ENCODE measurements at regions not wholly inside any gene's neighbourhood (a gene's known extent, or its start where the extent isn't known, plus 50 kb on each side); places are given as distances from the start of the nearest gene placed in this dataset.
"Not testable (repeated sequence)": the region's sequence is repeated elsewhere in the genome, so short reads cannot be mapped to it uniquely, and the experiment has no call there.

DNA sequence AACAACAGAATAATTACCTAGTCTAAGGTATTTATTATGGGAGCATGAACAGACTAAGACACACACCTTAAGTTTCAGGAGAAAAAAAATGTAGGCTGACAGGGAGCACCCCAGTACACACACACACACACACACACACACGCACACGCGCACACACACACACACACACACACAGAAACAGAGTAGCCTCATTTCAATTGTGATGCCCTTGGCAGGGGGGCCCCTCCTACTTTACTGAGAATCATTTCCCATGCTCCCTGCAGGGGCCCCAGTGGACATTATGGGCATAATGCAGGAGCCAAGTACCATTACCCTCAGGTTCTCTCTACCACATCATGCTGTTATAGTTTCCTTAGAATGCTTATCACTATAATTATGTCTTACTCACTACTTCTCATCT, 104.9 kb downstream of the CDC7 start:
- no peak overlapping the region for H3K27ac ChIP-seq (ENCODE audit: low read depth, low read length)
- H3K36me3 ChIP-seq (ENCODE audit: control insufficient read depth in 5 of 5, insufficient read depth in 5 of 5, low read length in 5 of 5) = no peaks in the 10 kb centered on the region
- peaks cover 0 to 16% (median 7%) of the 10 kb centered on the region in 5 donors for H3K4me1 ChIP-seq (ENCODE audit: control insufficient read depth in 5 of 5, insufficient read depth in 5 of 5, low read length in 5 of 5)
- H3K4me3 ChIP-seq (ENCODE audit: low read depth in 1 of 5, low read length in 5 of 5) = no peak overlapping the region
- H3K9ac ChIP-seq (ENCODE audit: low read length in 5 of 5) = no peak overlapping the region
- no peaks in the 10 kb centered on the region for H3K9me3 ChIP-seq (ENCODE audit: control insufficient read depth in 5 of 5, low read length in 5 of 5)
- H3K27me3 ChIP-seq (ENCODE audit: control insufficient read depth in 5 of 5, insufficient read depth in 4 of 5, low read length in 5 of 5) = no peaks in the 10 kb centered on the region

DNA sequence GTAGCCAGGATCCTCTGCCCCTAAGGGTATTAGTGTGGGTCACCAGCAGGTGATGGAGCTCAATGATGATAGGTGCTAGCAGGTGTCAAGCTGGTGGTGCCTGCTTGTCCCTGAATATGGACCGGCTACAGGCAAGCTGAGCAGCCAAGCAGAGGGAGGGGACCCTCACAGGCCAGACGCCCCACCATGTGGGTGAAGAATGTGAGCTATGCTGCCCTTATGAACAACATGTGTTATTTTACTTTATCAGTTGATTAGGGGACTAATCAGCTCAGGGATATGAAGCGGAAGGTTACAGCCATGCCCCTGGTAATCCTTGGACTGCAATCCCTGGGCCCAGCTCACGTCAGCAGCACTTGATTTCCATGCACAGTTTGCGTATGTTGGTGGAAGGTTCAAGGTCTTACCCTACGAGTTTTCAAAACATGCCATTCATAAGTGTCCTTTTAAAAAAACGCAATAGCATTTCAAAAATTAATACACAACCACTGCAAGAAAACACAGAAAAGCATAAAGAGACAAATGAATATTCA, 106.0 kb downstream of the CDC7 start:
- no peak overlapping the region for H3K4me3 ChIP-seq (ENCODE audit: low read depth in 1 of 5, low read length in 5 of 5)
- H3K9me3 ChIP-seq (ENCODE audit: control insufficient read depth in 5 of 5, low read length in 5 of 5) = no peaks in the 10 kb centered on the region
- H3K36me3 ChIP-seq (ENCODE audit: control insufficient read depth in 5 of 5, insufficient read depth in 5 of 5, low read length in 5 of 5) = no peaks in the 10 kb centered on the region
- no peak overlapping the region for H3K27ac ChIP-seq (ENCODE audit: low read depth, low read length)
- no peak overlapping the region for H3K9ac ChIP-seq (ENCODE audit: low read length in 5 of 5)
- peaks cover 0 to 16% (median 7%) of the 10 kb centered on the region in 5 donors for H3K4me1 ChIP-seq (ENCODE audit: control insufficient read depth in 5 of 5, insufficient read depth in 5 of 5, low read length in 5 of 5)
- no peaks in the 10 kb centered on the region for H3K27me3 ChIP-seq (ENCODE audit: control insufficient read depth in 5 of 5, insufficient read depth in 4 of 5, low read length in 5 of 5)

DNA sequence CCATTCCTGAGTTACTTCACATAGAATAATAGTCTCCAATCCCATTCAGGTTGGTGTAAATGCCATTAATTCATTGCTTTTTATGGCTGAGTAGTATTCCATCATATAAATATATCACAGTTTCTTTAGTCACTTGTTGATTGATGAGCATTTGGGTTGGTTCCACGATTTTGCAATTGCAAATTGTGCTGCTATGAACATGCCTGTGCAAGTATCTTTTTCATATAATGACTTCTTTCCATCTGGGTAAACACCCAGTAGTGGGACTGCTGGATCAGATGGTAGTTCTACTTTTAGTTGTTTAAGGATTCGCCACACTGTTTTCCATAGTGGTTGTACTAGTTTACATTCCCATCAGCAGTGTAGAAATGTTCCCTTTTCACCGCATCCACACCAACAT, 107.0 kb downstream of the CDC7 start:
- not testable (repeated sequence) for H3K27ac ChIP-seq (ENCODE audit: low read depth, low read length); H3K36me3 ChIP-seq (ENCODE audit: control insufficient read depth in 5 of 5, insufficient read depth in 5 of 5, low read length in 5 of 5); H3K9me3 ChIP-seq (ENCODE audit: control insufficient read depth in 5 of 5, low read length in 5 of 5); H3K4me1 ChIP-seq (ENCODE audit: control insufficient read depth in 5 of 5, insufficient read depth in 5 of 5, low read length in 5 of 5); H3K4me3 ChIP-seq (ENCODE audit: low read depth in 1 of 5, low read length in 5 of 5); H3K27me3 ChIP-seq (ENCODE audit: control insufficient read depth in 5 of 5, insufficient read depth in 4 of 5, low read length in 5 of 5); H3K9ac ChIP-seq (ENCODE audit: low read length in 5 of 5)

- Histone ChIP-seq H3K9me3 (ENCODE audit: control insufficient read depth in 5 of 5, low read length in 5 of 5) (no peaks in the 10 kb centered on the region), H3K27ac (ENCODE audit: low read depth, low read length) (no peak overlapping the region), H3K4me1 (ENCODE audit: control insufficient read depth in 5 of 5, insufficient read depth in 5 of 5, low read length in 5 of 5) (peaks cover 0 to 7% (median 4%) of the 10 kb centered on the region in 5 donors), H3K27me3 (ENCODE audit: control insufficient read depth in 5 of 5, insufficient read depth in 4 of 5, low read length in 5 of 5) (no peaks in the 10 kb centered on the region), H3K4me3 (ENCODE audit: low read depth in 1 of 5, low read length in 5 of 5) (no peak overlapping the region), H3K9ac (ENCODE audit: low read length in 5 of 5) (no peak overlapping the region), H3K36me3 (ENCODE audit: control insufficient read depth in 5 of 5, insufficient read depth in 5 of 5, low read length in 5 of 5) (no peaks in the 10 kb centered on the region)
Measured at GRCh38 chr1:91608876-91609275, 108.2 kb downstream of the CDC7 start.

- Histone ChIP-seq H3K9ac (ENCODE audit: low read length in 5 of 5) (no peak overlapping the region), H3K27ac (ENCODE audit: low read depth, low read length) (no peak overlapping the region), H3K4me1 (ENCODE audit: control insufficient read depth in 5 of 5, insufficient read depth in 5 of 5, low read length in 5 of 5) (peaks cover 0 to 5% (median 1%) of the 10 kb centered on the region in 5 donors), H3K36me3 (ENCODE audit: control insufficient read depth in 5 of 5, insufficient read depth in 5 of 5, low read length in 5 of 5) (no peaks in the 10 kb centered on the region), H3K4me3 (ENCODE audit: low read depth in 1 of 5, low read length in 5 of 5) (no peak overlapping the region), H3K27me3 (ENCODE audit: control insufficient read depth in 5 of 5, insufficient read depth in 4 of 5, low read length in 5 of 5) (no peaks in the 10 kb centered on the region), H3K9me3 (ENCODE audit: control insufficient read depth in 5 of 5, low read length in 5 of 5) (no peaks in the 10 kb centered on the region)
Measured at GRCh38 chr1:91609551-91609950, 108.9 kb downstream of the CDC7 start.

GRCh38 chr1:91610102-91610501, 109.5 kb downstream of the CDC7 start:
- Histone ChIP-seq H3K9me3 (ENCODE audit: control insufficient read depth in 5 of 5, low read length in 5 of 5) (no peaks in the 10 kb centered on the region), H3K27ac (ENCODE audit: low read depth, low read length) (no peak overlapping the region), H3K9ac (ENCODE audit: low read length in 5 of 5) (no peak overlapping the region), H3K36me3 (ENCODE audit: control insufficient read depth in 5 of 5, insufficient read depth in 5 of 5, low read length in 5 of 5) (no peaks in the 10 kb centered on the region), H3K4me3 (ENCODE audit: low read depth in 1 of 5, low read length in 5 of 5) (no peak overlapping the region), H3K27me3 (ENCODE audit: control insufficient read depth in 5 of 5, insufficient read depth in 4 of 5, low read length in 5 of 5) (no peaks in the 10 kb centered on the region), H3K4me1 (ENCODE audit: control insufficient read depth in 5 of 5, insufficient read depth in 5 of 5, low read length in 5 of 5) (no peaks in the 10 kb centered on the region)

DNA sequence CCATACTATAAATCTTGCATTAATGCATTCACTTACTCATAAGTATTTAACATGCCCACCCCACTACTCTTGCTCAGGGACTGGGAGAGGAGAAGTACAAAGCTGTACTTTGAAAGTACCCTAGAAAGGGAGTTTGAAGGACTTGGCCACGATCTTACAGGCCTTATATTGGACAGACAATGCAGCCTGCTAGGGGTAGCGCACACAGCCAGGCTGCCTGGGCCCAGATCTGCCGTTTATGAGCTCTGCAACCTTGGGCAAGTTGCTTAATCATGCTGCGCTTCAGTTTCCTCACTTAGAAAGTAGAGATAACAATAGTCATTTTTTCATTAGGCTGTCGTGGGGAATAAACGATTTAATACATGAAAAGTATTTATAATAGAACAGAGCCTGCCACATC, 110.1 kb downstream of the CDC7 start:
- Histone ChIP-seq H3K4me3 (ENCODE audit: low read depth in 1 of 5, low read length in 5 of 5) (no peak overlapping the region), H3K27ac (ENCODE audit: low read depth, low read length) (no peak overlapping the region), H3K9ac (ENCODE audit: low read length in 5 of 5) (no peak overlapping the region), H3K9me3 (ENCODE audit: control insufficient read depth in 5 of 5, low read length in 5 of 5) (no peaks in the 10 kb centered on the region), H3K36me3 (ENCODE audit: control insufficient read depth in 5 of 5, insufficient read depth in 5 of 5, low read length in 5 of 5) (no peaks in the 10 kb centered on the region), H3K4me1 (ENCODE audit: control insufficient read depth in 5 of 5, insufficient read depth in 5 of 5, low read length in 5 of 5) (no peaks in the 10 kb centered on the region), H3K27me3 (ENCODE audit: control insufficient read depth in 5 of 5, insufficient read depth in 4 of 5, low read length in 5 of 5) (no peaks in the 10 kb centered on the region)

DNA sequence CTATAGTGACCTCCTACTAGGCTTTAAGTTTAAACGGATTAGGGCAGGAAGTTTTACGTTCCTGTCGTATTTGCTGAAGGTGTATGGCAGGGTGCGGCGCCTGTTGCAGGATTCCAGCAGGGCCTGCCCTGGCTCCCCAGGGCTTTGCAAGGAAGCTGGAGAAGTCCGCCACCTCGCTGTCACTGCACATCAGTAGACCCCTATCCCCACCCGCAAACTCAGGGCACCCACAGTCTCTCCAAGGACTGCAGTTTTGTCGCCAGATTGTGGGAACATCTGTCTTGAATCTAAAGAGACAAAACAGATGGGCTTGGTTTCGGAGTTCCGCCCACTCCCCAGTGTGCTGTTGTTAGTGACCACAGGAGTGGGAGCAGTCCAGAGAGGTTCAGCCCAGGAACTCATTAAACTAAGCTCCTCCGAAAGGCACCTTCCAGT, 110.8 kb downstream of the CDC7 start:
- H3K27ac ChIP-seq (ENCODE audit: low read depth, low read length) = no peak overlapping the region
- no peaks in the 10 kb centered on the region for H3K9me3 ChIP-seq (ENCODE audit: control insufficient read depth in 5 of 5, low read length in 5 of 5)
- no peaks in the 10 kb centered on the region for H3K27me3 ChIP-seq (ENCODE audit: control insufficient read depth in 5 of 5, insufficient read depth in 4 of 5, low read length in 5 of 5)
- no peak overlapping the region for H3K4me3 ChIP-seq (ENCODE audit: low read depth in 1 of 5, low read length in 5 of 5)
- H3K9ac ChIP-seq (ENCODE audit: low read length in 5 of 5) = no peak overlapping the region
- no peaks in the 10 kb centered on the region for H3K36me3 ChIP-seq (ENCODE audit: control insufficient read depth in 5 of 5, insufficient read depth in 5 of 5, low read length in 5 of 5)
- H3K4me1 ChIP-seq (ENCODE audit: control insufficient read depth in 5 of 5, insufficient read depth in 5 of 5, low read length in 5 of 5) = no peaks in the 10 kb centered on the region

DNA sequence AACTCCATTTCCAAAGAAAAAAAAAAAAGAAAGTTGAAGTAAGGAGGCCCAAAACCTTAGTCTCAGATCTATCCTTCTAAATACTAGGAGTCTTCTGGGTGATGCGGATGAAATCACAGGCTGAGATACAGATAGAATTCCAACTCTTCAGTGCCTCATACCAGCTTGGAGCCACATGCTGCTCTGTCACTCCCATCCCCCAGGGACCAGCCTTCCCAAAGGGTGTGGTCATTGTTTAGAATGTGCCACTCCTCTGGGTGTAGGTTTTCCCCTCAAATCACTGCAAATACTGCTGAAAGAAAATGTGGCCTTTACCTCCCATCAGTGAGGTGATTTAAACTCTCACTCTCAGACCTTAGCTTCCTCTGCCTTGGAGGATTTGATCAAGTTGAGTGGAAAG, 112.9 kb downstream of the CDC7 start:
- Histone ChIP-seq H3K36me3 (ENCODE audit: control insufficient read depth in 5 of 5, insufficient read depth in 5 of 5, low read length in 5 of 5) (no peaks in the 10 kb centered on the region), H3K9me3 (ENCODE audit: control insufficient read depth in 5 of 5, low read length in 5 of 5) (no peaks in the 10 kb centered on the region), H3K4me1 (ENCODE audit: control insufficient read depth in 5 of 5, insufficient read depth in 5 of 5, low read length in 5 of 5) (peaks cover 0 to 6% (median 0%) of the 10 kb centered on the region in 5 donors), H3K9ac (ENCODE audit: low read length in 5 of 5) (no peak overlapping the region), H3K4me3 (ENCODE audit: low read depth in 1 of 5, low read length in 5 of 5) (no peak overlapping the region), H3K27ac (ENCODE audit: low read depth, low read length) (no peak overlapping the region), H3K27me3 (ENCODE audit: control insufficient read depth in 5 of 5, insufficient read depth in 4 of 5, low read length in 5 of 5) (no peaks in the 10 kb centered on the region)

DNA sequence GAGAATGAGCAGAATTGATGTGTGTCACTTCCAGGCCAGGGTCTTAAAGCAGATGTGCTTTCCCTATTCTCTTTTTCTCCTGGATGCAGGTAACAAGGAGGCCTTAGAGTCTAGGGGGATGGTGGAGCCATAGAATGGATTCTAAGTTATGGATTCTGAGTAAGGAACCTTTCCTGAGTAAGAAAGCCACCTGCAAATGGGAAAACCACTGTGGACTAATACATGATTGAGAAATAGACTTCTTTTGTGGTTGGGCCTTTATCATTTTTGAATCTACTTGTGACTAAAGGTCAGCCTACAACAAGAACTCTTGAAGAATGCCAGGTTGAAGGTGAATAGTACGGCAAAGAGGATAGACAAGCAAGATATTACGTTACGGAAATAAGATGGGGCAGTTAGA, 116.1 kb downstream of the CDC7 start:
- H3K9me3 ChIP-seq (ENCODE audit: control insufficient read depth in 5 of 5, low read length in 5 of 5) = no peaks in the 10 kb centered on the region
- no peaks in the 10 kb centered on the region for H3K27me3 ChIP-seq (ENCODE audit: control insufficient read depth in 5 of 5, insufficient read depth in 4 of 5, low read length in 5 of 5)
- H3K36me3 ChIP-seq (ENCODE audit: control insufficient read depth in 5 of 5, insufficient read depth in 5 of 5, low read length in 5 of 5) = no peaks in the 10 kb centered on the region
- H3K4me1 ChIP-seq (ENCODE audit: control insufficient read depth in 5 of 5, insufficient read depth in 5 of 5, low read length in 5 of 5) = peaks cover 0 to 6% (median 2%) of the 10 kb centered on the region in 5 donors
- no peak overlapping the region for H3K9ac ChIP-seq (ENCODE audit: low read length in 5 of 5)
- no peak overlapping the region for H3K4me3 ChIP-seq (ENCODE audit: low read depth in 1 of 5, low read length in 5 of 5)
- no peak overlapping the region for H3K27ac ChIP-seq (ENCODE audit: low read depth, low read length)

DNA sequence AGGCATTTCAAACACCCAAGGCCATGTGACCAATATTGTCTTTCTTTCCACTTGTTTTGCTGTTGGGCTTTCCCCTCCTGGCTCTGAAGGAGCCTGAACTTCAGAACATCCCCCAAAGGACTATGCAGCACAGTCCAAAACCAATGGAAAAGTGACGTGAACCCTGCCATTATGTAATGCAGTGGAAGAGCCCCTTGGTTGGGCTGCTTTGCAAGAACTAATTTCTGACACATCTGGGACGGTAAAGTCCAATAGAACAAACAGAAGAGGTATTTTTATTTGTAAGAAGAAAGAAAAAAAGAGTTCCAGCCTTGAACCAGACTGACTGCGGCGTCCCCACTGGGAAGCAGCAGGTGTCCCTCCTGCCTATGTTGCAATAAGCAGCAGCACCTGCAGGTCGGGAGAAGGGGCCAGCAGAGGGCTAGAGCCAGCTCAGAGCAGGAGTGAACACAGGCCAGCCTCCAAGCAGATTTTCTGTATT, 116.7 kb downstream of the CDC7 start:
- no peak overlapping the region for H3K9ac ChIP-seq (ENCODE audit: low read length in 5 of 5)
- no peaks in the 10 kb centered on the region for H3K36me3 ChIP-seq (ENCODE audit: control insufficient read depth in 5 of 5, insufficient read depth in 5 of 5, low read length in 5 of 5)
- H3K9me3 ChIP-seq (ENCODE audit: control insufficient read depth in 5 of 5, low read length in 5 of 5) = no peaks in the 10 kb centered on the region
- no peaks in the 10 kb centered on the region for H3K27me3 ChIP-seq (ENCODE audit: control insufficient read depth in 5 of 5, insufficient read depth in 4 of 5, low read length in 5 of 5)
- H3K4me3 ChIP-seq (ENCODE audit: low read depth in 1 of 5, low read length in 5 of 5) = no peak overlapping the region
- H3K4me1 ChIP-seq (ENCODE audit: control insufficient read depth in 5 of 5, insufficient read depth in 5 of 5, low read length in 5 of 5) = peaks cover 0 to 7% (median 6%) of the 10 kb centered on the region in 5 donors
- H3K27ac ChIP-seq (ENCODE audit: low read depth, low read length) = peak overlapping the region; percentile 11

Measured in subcutaneous abdominal adipose tissue (tissue), 5 donors.